ENCODE measurements at regions not wholly inside any gene's neighbourhood (a gene's known extent, or its start where the extent isn't known, plus 50 kb on each side); places are given as distances from the start of the nearest gene placed in this dataset.

DNA sequence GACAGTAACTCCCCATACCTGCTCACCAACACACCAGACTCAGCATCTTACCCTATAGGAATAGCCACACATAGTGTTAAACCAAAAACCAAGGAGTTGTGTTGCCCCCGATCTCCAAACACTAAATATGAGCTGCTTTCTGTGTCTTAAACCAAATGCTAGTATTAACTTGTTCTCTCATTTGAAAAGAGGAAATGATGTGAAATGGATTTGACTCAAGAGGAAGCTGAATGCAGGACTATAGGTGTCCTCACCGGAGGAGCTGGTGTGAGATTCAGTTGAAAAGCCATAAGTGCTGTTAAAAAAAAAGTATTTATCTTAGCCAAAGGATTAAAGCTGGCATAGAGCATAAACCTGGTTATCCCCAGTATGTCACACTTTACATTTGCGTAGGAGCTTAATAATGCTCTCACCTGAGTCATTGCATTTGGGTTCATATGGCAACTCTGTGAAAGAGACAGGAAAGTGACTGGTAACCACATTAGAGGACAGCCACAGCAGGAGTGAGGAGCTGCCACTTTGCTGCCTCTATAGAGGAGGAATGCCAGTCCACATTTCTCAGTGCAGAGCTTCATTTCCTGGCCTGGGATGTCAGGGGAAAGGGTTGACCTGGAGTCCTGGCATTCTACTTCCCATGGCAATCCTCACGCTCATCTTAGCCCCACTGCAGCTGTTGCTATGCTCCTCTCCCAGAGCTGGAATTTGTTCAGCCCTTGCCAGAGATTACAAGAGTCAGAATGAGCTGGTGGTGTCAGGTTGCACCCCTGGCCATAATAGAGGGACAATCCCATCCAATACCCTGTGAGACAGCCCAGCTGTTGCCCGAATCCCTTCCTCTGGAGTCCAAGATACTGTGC, 143.3 kb upstream of the ANKFN1 start:
- DNase-seq, result no peak

DNA sequence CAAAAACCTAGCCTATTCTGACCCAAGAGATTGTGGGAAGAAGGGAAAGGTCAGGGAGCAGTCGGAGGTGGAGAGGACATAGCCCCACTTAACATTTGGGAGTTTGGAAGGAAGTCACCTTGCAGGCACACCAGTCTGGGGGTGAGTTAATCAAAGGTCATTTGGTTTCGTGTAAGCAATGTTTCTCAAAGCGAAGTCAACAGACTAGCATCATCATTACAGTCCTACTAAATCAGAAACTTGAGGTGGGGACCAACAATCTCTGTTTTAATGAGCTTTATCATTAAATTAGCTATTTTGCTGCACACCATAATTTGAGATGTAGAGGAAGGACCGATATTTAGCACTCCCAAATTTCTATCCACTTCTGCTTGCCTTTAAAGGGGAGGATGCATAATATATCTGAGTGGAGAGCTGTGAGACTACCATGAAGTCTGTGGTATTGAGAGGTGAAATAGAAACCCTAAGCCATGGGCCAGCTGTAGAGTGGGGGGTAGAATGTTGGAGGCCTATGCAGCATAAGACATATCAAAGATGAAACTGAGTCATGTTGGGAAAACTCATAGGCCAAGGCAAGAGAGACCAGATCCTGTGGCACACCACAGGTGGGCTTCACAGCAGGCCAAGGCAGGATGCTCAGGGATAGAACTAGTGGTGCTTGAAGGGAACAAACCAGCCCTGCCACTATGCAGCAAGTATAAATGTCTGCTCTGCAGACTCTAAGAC, 141.7 kb upstream of the ANKFN1 start:
- no peak for DNase-seq

DNA sequence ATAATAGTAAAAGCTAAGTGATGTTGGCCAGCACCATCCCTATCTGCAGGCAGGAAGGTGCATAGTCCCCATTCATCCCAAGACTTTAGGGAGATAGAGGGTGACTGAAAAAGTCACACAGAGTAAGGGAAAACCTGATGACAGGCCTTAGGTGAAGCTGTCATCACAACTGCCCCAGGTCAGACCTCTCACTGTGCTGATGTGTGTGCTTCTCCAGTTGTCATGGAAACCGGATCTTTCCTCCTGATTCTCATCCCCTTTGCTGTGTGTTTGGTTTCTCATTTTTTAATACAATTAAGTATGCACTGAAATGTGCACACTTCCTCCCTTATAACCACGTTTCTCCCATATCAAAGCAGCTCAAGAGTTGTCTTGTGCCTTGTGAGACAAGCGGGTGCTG, 135.1 kb upstream of the ANKFN1 start:
- no peak for DNase-seq

DNA sequence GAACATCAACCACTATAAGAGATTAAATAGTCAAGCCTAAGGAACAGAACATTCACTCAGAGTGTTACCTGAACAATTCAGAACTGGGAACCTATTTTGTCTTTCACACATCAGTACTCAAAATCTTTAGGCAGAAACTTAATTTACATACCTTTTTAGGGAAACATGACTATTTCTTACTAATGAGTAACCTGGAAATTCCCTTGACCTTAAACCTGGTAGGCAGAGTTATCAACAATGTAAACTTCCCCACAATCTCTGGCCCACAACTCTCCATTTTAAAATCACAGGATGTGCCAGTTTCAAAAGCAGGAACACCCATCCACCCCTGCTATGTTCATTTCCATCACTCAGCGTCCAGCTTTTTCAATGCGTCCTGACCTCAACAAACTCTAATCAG, 132.9 kb upstream of the ANKFN1 start:
- no peak for DNase-seq

DNA sequence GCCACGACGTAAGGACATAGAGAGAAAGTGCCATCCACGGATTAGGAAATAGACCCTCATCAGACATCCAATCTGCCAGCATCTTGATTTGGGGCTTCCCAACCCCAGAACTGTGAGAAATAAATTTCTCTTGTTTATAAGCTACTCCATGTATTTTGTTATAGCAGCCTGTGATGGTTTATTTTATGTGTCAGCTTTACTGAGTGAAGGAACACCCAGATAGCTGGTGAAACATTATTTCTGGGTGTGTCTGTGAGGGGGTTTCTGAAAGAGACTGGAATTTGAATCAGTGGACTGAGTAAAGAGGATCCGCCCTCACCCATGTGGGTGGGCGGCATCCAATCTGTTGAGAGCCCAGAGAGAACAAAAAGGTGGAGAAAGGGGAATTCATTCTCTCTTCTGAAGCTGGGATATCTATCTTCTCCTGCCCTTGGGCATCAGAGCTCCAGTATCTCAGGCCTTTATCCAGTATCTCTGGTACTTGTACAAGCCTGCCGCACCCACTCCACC, 131.5 kb upstream of the ANKFN1 start:
- no peak for DNase-seq

DNA sequence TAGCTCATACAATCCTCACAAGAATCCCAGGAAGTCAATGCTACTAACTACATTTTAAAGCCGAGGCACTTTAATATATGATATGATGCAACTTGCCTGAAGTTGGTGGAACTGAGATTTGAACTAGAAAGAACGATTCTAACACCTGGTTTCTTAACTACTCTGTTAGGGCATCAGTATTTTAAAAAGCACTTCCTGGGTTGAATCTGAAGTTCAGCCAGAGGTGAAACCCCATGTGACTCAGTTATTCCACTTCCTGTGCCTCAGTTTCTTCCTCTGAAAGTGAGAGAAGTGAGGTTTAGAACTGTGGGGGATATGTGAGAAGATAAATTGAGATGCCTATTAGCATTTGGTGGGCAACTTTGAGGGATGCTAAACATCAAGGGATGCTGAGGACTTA, 129.4 kb upstream of the ANKFN1 start:
- no peak for DNase-seq

DNA sequence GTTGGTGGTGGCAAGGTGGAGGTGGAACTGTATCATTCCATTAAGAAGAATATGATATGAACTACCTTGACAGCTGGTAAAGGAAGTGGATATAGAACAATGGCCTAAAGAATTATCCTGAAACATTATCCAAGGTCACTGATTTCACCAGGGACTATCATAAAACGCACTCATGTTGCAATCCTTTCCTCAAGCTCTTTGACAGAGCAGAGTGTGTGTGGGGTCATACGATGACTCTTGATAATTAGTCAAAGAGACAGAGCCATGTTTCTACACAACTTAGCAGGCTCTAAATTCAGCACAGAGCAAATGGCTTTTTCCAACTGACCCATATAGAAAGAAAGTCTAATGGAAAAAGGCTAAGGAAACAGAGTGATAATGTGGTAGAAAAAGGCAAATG, 126.4 kb upstream of the ANKFN1 start:
- DNase-seq, result no peak

DNA sequence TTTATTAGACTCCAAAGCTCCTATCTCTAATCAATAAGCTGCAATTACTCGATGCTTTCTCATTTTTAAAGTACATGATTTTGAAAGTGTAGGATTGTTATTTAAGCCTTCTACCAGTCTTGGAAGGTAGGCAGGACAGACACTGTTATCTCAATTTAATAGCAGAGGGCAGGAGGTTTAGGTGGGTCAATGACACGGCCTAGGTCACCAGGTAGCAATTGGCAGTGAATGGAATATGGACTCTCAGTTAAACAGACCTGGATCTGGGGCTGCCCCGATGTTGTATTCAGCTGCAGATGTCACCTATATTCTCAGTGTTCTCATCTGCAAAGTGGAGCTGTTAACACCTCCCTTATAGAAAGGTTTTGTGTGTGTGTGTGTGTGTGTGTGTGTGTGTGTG, 124.4 kb upstream of the ANKFN1 start:
- DNase-seq, result no peak

DNA sequence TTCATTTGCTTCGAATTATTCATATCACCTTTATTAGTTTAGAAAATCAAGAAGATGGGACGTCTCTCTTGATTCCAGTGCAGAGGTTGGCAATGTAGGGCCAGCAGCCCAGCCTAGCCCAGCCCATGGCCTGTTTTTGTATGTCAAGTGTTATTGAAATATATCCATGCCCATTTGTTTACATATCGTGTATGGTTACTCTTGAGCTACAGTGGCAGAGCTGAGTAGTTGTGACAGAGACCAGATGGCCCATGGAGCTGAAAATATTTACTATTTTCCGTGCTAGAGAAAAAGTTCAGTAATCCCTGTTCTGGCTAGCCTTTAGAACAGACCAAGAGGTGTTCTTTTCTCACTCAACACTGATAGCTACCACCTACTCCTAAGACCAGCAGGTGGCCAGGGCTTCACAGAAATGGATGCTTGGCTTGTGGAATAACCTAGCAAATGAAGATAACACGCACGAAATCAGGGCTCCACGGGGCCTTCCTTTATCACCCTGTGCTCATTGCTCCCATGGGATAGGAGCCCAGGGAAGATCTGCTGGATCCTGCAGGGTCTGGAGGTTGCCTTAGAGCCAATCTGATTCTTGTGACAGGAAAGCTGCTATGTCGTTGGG, 123.2 kb upstream of the ANKFN1 start:
- DNase-seq, result no peak

DNA sequence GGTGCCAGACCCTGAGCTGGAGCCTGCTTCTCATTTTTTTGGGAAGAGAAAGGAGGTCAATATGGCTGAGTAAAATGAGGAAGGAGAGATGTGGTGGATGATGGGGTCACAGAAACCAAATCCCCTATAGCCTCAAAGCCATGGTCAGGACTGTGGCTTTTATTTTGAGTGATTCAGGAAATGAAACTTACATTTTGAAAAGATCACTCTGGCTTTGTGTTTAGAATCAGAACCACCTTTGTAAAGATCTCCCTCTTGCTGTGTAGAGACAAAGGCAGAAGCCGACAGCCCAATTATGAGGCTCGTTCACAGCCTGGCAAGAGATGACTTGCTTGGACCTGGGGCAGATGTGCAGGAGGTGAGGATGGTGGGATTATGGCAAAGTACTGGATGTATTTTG, 121.6 kb upstream of the ANKFN1 start:
- DNase-seq, result no peak

DNA sequence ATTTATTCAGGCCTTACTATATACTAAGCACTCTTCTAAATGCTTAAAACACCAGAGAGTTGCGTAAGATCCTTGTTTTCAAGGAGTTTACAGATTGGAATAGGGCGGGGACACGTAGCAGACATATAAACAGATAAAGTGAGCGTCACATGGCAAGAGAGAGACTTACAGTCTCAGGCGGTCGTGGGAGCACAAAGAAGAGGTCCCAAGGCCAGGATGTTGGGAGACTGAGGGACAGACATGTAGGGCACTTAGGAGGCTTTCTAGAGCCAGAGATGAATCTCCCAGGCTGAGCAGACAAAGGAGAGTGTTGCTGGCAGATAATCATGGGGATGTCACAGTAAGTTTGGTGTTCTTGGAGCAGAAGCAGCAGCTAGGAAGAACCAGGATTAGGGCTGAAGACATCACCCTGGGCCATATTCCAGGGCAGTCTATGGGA, 119.1 kb upstream of the ANKFN1 start:
- no peak for DNase-seq

DNA sequence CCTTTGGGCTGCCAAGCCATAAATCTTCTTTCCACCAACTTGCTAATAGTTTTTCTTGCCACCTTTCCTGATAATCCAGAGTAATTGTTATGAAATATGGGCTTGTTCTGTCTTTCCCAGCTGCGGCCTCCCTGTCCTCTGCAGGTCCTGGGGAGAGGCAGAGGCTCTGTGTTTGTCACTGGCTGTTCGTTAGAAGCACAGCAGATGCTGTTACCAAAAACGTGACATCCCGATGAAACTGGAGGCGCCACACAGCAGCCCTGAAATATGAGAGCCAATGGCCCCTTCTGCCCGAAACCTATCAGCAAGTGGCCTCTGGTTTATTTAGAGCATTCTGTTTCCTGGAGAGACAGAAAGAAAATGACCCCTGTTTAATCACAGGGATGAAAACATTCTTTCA, 115.1 kb upstream of the ANKFN1 start:
- no peak for DNase-seq

DNA sequence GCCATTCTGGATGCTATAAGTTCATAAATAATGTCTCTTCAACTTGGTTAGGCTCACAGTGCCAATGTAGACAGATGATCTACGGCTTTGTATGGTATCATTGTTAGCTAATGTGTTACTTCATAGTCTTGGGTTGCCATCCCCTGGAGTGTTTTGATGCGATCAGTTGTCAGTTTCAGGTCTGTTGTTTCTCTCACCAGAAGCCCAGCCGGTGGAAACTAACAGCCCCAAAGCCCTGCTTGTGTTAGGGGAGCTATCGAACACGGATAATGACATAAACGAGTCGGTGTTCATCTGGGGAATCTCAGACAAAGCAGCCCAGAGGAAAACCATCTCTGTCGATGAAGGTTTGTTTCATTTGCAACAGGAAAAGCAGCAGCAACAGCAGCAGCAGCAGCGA, 107.4 kb upstream of the ANKFN1 start:
- DNase-seq, result no peak

DNA sequence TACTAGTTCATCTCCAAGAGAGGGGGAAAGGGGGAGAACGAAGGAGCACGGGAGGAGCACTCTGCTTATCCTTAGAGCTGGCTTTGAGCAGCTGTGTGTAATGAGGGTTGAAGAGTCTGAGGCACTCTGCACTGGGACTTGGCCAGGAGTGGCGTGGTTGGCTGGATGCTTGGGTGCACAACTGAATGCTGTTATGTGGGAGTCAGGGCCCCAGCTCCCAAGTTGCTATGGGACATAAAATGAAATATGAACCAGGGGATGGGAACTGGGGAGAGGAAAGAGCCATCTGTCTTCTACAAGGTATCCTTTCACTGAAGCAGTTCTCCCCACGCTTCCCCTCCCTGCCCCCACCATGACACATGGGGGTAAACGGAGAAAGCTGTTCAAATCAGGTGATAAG, 105.9 kb upstream of the ANKFN1 start:
- DNase-seq, result no peak

DNA sequence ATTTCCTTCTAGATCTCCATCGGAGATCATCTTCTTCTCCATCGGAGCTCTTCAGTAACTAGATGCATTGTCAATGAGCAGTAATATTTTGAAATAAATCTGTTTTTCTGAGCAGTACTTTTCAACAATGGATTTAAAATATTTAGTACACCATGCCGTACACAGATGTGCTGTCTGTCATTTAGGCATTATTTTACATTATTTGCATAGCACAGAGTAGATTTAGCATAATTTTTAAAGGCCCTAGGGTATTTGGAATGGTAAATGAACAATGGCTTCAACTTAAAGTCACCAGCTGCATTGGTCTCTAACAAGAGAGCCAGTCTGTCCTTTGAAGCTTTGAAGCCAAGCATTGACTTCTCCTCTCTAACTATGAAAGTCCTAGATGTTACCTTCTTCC, 95.4 kb upstream of the ANKFN1 start:
- no peak for DNase-seq

DNA sequence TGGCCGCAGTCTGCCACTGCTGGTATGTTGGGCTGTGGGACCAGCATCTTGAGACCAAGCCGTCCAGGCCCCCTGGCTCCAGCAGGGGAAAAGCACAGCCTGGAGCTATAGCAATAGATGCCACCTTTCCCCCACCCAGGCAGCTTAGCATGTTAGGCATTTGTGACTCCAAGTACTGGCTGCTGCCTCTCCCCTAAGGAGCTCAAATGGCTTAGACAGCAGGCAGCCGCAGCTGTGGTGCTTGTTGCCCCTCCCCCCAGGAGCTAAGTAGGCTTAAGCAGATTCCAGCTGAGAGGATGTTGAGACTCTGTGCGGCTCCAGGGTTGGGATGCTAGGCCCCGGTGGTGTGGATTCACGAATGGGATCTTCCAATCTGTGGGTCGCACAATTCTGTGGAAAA, 88.8 kb upstream of the ANKFN1 start:
- DNase-seq, result no peak

DNA sequence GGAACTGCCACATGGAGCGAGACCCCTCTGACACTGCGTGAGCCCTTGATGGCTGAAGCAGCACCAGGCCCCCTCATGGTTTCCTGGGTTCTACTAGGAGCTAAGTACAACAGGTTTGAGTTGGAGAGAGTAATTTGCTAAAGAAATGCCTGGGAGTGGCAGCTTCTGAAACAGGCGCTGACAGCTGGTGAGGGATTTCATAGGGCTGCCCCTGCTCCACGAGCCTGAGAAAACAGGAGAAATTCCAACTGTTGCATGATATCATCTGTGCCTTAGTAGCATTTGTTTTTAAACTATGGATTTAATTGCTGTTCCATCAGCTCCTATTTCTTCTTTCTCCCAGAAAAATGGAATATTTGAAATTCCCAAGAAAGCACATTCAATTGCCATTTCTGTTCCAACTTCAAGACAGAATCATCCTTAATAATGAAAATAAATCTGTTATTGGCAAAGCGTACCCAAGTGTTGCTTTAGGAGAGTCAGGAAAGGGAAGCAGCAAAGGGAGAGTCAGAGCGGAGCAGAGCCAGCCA, 78.8 kb upstream of the ANKFN1 start:
- no peak for DNase-seq

DNA sequence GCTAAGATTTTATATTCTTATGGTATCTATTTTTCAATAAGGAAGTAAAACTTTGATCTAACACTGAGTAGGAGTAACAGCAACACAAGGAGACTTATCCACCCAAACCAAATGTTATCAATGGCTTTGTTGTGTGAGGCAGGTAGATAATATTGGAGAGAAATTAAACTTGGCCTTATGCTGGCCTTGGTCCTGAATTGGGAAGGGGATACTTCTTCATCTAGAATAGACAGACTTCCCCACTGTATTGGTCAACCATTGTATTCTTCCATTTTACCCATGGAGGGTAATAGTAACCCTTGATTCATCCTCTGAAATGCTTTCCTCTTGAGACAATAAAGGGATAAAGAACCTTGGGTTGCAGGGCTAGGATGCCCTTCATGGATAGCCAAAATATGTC, 76.3 kb upstream of the ANKFN1 start:
- no peak for DNase-seq

DNA sequence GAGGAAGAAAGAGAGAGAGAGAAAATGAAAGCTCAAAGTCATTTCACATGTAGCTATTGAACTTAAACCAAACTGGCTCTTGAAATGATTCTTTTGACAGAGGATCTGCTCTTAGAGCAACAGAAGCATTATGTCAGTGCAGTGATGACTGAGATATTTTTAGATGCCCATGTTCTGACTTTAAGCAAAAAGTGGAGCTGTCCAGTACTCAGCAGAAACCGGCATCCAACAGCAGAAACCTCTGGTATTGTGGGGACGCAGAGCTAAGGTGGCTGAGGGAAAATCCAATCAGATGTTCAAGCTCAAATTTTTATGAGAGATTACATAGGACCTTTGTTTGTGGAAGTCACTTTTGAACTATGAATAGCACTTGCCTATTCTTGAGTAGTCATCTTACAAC, 69.8 kb upstream of the ANKFN1 start:
- DNase-seq, result no peak

DNA sequence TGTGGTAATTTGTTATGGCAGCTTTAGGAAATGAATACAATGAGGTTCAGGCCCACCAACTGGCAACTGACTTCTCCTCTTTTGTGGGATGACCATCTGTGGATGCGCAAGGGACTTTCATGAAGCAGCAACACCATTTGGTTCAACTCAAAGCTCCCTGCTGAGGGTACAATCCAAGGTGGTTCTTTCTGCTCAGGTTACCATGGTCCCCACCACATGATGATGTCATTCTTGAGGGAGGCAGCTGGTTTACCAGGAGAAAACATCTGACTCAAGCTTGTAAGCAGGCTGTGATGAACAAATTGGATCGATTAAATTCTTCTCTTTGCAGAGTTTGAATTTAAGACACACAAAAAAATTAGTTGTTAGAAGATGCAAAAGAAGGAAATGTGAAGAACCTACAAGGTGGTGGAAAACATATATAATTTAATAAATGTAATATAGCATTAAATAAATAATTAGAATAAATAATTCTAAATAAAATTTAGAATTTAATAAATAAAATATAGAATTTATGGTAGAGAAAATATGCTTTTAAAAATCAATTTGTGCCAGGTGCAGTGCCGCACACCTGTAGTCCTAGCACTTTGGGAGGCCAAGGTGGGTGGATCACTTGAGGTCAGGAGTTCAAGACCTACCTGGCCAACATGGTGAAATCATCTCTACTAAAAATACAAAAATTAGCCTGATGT, 67.6 kb upstream of the ANKFN1 start:
- DNase-seq, result no peak

DNA sequence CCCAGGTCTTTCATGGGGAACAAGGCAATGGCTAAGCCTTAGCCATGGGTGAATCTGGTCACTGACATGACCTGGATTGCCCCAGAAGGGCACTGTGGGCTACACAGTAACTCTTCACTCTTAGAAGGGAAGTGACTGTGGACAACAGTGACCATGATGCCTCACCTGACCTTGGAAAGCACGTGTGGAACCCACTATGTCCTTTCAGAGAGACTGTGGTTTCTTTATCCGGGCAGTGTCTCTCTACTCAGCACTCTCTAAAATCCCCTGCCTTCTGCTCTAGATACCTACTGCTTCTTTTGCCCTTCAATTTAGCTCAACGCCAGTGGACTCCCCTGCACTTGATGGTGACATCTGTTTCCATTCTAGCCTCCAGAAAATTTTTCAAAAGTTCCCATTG, 66.1 kb upstream of the ANKFN1 start:
- no peak for DNase-seq

DNA sequence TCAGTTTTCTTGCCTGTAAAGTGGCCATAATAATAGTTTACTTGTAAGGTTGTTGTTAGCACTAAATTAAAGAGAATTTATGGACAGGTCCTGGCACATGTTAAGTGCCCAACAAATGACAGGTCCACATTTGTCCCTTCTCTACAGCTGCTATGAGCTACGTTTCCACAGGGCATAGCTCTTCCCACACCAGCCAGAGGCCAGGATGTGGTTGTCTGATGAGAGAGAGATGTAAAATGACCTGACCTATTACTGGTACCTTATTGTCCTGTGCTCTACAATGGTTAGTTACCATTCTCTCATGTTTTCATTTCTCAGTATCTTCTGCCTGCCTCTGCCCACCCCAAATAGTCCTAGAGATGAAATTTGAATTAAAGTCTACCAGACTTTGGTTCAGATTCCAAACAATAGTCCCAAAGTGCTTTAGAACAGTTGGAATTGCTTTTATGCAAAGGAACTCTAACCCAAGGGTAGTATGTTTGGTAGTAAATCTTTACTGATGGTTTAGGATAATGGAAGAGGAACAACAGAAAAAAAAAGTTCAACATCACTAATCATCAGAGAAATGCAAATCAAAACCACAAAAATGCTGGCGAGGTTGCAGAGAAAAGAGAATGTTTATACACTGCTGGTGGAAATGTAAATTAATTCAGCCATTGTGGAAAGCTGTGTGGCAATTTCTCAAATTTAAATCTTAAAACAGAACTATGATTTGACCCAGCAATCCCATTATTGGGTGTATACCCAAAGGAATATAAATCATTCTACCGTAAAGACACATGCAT, 57.1 kb upstream of the ANKFN1 start:
- no peak for DNase-seq

All from hematopoietic multipotent progenitor cell treated with erythropoietin and hydrocortisone succinate and interleukin-3 and kit ligand, for 8 days (in vitro differentiated cells).